Glutamatergic neuron (in vitro differentiated cells): ENCODE measurements at regions not wholly inside any gene's neighbourhood (a gene's known extent, or its start where the extent isn't known, plus 50 kb on each side); places are given as distances from the start of the nearest gene placed in this dataset.

Experiments
- DNase-seq: peaks from one replicate; pipeline ENCODE4 v3.0.0; 2022
- H3K27ac Mint-ChIP-seq: one replicate; pipeline ENCODE4 v1.8.0; 2020; ENCODE audit warnings: mild to moderate bottlenecking, mixed read lengths, inconsistent platforms; ENCODE audit not compliant: unreplicated experiment
- H3K27me3 Mint-ChIP-seq: one replicate; pipeline ENCODE4 v1.8.0; 2020; ENCODE audit warnings: mild to moderate bottlenecking, moderate library complexity, mixed read lengths, inconsistent platforms; ENCODE audit not compliant: unreplicated experiment
- H3K36me3 Mint-ChIP-seq: one replicate; pipeline ENCODE4 v1.8.0; 2020; ENCODE audit warnings: mild to moderate bottlenecking, mixed read lengths, inconsistent platforms; ENCODE audit not compliant: unreplicated experiment
- H3K4me1 Mint-ChIP-seq: one replicate; pipeline ENCODE4 v1.8.0; 2020; ENCODE audit warnings: mild to moderate bottlenecking, low read depth, mixed read lengths, inconsistent platforms; ENCODE audit not compliant: unreplicated experiment
- H3K4me3 Mint-ChIP-seq: one replicate; pipeline ENCODE4 v1.8.0; 2020; ENCODE audit warnings: mild to moderate bottlenecking, mixed read lengths, inconsistent platforms; ENCODE audit not compliant: unreplicated experiment
- H3K9me3 Mint-ChIP-seq: one replicate; pipeline ENCODE4 v1.8.0; 2020; ENCODE audit warnings: mild to moderate bottlenecking, moderate library complexity, mixed read lengths, inconsistent platforms; ENCODE audit not compliant: unreplicated experiment
- TF ChIP-seq, protein P1 (sequence below): fragments of 200-600 bp; sonication (generic); IDR thresholded peaks from one replicate; pipeline ENCODE4 v1.5.0; 2021; ENCODE audit not compliant: partially characterized antibody, unreplicated experiment

DNA sequence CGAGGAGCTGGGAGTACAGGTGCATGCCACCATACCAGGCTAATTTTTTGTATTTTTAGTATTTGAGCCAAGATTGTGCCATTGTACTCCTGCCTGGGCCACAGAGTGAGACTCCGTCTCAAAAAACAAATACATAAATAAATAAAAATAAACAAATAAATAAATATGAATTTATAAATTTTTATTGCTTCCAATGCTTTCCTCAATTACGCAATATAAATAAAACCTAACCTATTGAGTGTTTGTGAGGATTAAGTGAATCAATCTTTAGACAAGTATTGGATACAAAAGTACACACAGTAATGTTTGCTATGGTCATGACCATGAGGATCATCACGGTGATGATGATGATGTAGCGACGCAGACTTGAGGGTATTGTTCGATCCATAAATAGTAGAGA is 257.4 kb downstream of the ASXL3 start:
- Mint-ChIP-seq H3K4me1 (peaks cover 2% of the 10 kb centered on the region), H3K9me3 (no peaks in the 10 kb centered on the region), H3K27ac (no peak overlapping the region), H3K36me3 (no peaks in the 10 kb centered on the region), H3K4me3 (no peak overlapping the region), H3K27me3 (no peaks in the 10 kb centered on the region)
- TF ChIP-seq, protein P1, sequence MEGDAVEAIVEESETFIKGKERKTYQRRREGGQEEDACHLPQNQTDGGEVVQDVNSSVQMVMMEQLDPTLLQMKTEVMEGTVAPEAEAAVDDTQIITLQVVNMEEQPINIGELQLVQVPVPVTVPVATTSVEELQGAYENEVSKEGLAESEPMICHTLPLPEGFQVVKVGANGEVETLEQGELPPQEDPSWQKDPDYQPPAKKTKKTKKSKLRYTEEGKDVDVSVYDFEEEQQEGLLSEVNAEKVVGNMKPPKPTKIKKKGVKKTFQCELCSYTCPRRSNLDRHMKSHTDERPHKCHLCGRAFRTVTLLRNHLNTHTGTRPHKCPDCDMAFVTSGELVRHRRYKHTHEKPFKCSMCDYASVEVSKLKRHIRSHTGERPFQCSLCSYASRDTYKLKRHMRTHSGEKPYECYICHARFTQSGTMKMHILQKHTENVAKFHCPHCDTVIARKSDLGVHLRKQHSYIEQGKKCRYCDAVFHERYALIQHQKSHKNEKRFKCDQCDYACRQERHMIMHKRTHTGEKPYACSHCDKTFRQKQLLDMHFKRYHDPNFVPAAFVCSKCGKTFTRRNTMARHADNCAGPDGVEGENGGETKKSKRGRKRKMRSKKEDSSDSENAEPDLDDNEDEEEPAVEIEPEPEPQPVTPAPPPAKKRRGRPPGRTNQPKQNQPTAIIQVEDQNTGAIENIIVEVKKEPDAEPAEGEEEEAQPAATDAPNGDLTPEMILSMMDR: no peak
- DNase-seq: no peak

DNA sequence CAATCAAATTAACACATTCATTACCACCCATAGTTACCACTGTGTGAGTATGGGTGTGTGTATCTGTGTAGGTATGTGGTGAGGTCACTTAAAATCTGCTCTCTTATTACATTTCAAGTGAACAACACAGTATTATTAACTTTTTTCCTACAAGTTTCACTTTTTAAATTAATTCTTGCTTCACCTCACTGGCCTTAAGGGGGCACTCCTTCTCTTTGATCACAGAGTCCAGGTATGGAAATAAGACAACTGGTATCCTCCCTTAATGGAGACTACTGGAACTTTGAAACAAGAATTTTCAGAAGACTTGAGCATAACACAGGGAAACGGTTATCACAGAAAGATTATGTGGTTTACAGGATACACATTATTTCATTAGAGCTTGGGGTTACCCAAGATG is 255.8 kb downstream of the ASXL3 start:
- no peak overlapping the region for H3K4me3 Mint-ChIP-seq
- TF ChIP-seq, protein P1: no peak
- H3K36me3 Mint-ChIP-seq: no peaks in the 10 kb centered on the region
- DNase-seq: no peak
- no peaks in the 10 kb centered on the region for H3K27me3 Mint-ChIP-seq
- H3K4me1 Mint-ChIP-seq: peaks cover 2% of the 10 kb centered on the region
- no peak overlapping the region for H3K27ac Mint-ChIP-seq
- H3K9me3 Mint-ChIP-seq: no peaks in the 10 kb centered on the region

DNA sequence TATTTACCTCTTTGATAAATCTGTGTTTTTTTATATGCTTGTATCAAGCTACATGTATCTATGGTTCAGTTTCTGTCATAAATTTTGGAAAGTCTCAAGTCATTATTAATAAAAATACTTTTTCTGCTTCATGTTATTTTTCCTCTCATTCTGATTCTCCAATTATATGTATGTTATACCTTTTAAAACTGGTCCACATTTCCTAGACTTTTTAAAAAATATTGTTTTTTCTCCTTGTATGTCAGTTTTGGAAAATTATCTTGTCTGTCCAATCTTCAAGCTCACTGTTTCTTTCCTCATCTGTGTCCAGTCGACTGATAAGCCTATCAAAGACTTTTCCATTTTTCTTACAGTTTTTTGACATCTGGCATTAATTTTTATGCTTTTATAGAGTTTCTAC is 253.4 kb downstream of the ASXL3 start:
- TF ChIP-seq, protein P1: no peak
- Mint-ChIP-seq H3K4me3 (no peak overlapping the region), H3K9me3 (no peaks in the 10 kb centered on the region), H3K36me3 (no peaks in the 10 kb centered on the region), H3K27ac (no peak overlapping the region), H3K4me1 (no peaks in the 10 kb centered on the region), H3K27me3 (no peaks in the 10 kb centered on the region)
- no peak for DNase-seq

DNA sequence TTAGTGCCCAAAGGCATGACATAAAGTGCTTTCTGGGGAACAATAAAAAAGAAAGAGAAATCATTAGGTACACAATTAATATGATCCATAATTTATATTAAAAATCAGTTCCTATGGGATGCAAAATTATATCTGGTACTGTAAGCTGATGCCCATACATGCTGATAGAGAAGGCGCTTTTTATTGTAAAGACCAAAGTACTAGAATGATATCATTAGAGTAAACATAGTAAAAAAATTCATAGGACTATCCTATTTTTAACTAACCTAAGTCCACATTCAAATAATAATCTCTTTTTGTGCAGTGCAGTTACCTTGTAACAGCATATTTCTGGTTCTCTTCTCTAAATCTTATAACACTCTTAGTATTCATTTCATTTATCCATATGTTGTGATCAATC is 252.2 kb downstream of the ASXL3 start:
- TF ChIP-seq, protein P1: no peak
- Mint-ChIP-seq H3K36me3 (no peaks in the 10 kb centered on the region), H3K27me3 (no peaks in the 10 kb centered on the region), H3K27ac (no peak overlapping the region), H3K4me1 (no peaks in the 10 kb centered on the region), H3K9me3 (no peaks in the 10 kb centered on the region), H3K4me3 (no peak overlapping the region)
- no peak for DNase-seq

DNA sequence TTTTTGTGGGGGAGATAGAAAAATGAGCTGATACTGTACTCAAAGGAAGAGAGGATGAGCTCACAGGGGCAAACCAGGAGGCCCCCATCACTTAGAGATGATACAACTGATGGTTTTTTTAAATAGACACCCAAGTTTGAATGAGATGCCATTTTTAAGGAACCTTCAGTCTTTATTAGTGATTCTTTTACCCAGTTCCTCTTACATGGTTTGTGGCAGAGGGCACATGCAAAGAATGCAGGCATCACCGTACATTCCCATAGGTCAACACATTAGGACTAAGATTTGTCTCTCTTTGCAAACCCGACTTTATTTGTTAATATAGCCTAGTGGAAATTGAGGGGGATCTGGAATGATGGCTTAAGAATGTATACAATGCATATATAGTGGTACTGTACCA is 250.9 kb downstream of the ASXL3 start:
- TF ChIP-seq, protein P1: no peak
- DNase-seq: no peak
- Mint-ChIP-seq H3K4me1 (no peaks in the 10 kb centered on the region), H3K27me3 (no peaks in the 10 kb centered on the region), H3K4me3 (no peak overlapping the region), H3K27ac (no peak overlapping the region), H3K9me3 (peaks cover 2% of the 10 kb centered on the region), H3K36me3 (no peaks in the 10 kb centered on the region)
